22Rv1 (cell line): ENCODE measurements at regions not wholly inside any gene's neighbourhood (a gene's known extent, or its start where the extent isn't known, plus 50 kb on each side); places are given as distances from the start of the nearest gene placed in this dataset.

ENCODE experiments used
- ZFX ChIP-seq: fragments of 450-650 bp; IDR thresholded peaks from 2 replicates; pipeline ENCODE4 v1.6.1; 2017; ENCODE audit warnings: antibody characterized with exemption, borderline replicate concordance
- TF ChIP-seq, protein P1 (sequence below): fragments of 450-650 bp; IDR thresholded peaks from 2 replicates; pipeline ENCODE4 v1.5.1; 2017; ENCODE audit warnings: mild to moderate bottlenecking

GRCh38 chr7:115491744-115492380 is 538.7 kb downstream of the TFEC start:
- TF ChIP-seq, protein P1, sequence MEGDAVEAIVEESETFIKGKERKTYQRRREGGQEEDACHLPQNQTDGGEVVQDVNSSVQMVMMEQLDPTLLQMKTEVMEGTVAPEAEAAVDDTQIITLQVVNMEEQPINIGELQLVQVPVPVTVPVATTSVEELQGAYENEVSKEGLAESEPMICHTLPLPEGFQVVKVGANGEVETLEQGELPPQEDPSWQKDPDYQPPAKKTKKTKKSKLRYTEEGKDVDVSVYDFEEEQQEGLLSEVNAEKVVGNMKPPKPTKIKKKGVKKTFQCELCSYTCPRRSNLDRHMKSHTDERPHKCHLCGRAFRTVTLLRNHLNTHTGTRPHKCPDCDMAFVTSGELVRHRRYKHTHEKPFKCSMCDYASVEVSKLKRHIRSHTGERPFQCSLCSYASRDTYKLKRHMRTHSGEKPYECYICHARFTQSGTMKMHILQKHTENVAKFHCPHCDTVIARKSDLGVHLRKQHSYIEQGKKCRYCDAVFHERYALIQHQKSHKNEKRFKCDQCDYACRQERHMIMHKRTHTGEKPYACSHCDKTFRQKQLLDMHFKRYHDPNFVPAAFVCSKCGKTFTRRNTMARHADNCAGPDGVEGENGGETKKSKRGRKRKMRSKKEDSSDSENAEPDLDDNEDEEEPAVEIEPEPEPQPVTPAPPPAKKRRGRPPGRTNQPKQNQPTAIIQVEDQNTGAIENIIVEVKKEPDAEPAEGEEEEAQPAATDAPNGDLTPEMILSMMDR: no peak
- TF ChIP-seq ZFX: no peak
